ACC112 (cell line): ENCODE measurements at regions not wholly inside any gene's neighbourhood (a gene's known extent, or its start where the extent isn't known, plus 50 kb on each side); places are given as distances from the start of the nearest gene placed in this dataset.

ENCODE experiments used
- H2AFZ ChIP-seq: fragments of 200-600 bp; sonication (generic); one replicate; pipeline ENCODE4 v1.6.0; 2017; ENCODE audit warnings: antibody characterized with exemption, low read length; ENCODE audit not compliant: unreplicated experiment
- H3K27ac ChIP-seq: fragments of 200-600 bp; sonication (generic); 2 replicates; pipeline ENCODE4 v1.5.1; 2014; ENCODE audit warnings: low read depth, mild to moderate bottlenecking, antibody characterized with exemption, low read length, moderate library complexity
- H3K27me3 ChIP-seq: fragments of 200-600 bp; sonication (generic); 2 replicates; pipeline ENCODE4 v1.6.1; 2014; ENCODE audit warnings: mild to moderate bottlenecking, antibody characterized with exemption, low read length, moderate library complexity, mixed read lengths; ENCODE audit not compliant: insufficient read depth
- H3K36me3 ChIP-seq: fragments of 200-600 bp; sonication (generic); 2 replicates; pipeline ENCODE4 v1.6.1; 2016; ENCODE audit warnings: mild to moderate bottlenecking, antibody characterized with exemption, low read length, moderate library complexity, mixed read lengths; ENCODE audit not compliant: insufficient read depth
- H3K4me1 ChIP-seq: fragments of 200-600 bp; sonication (generic); one replicate; pipeline ENCODE4 v1.6.1; 2016; ENCODE audit warnings: low read length, mixed read lengths; ENCODE audit not compliant: insufficient read depth, unreplicated experiment, control insufficient read depth
- H3K4me3 ChIP-seq: fragments of 200-600 bp; sonication (generic); 2 replicates; pipeline ENCODE4 v1.5.1; 2014; ENCODE audit warnings: mild to moderate bottlenecking, low read depth, low read length
- H3K79me2 ChIP-seq: fragments of 200-600 bp; sonication (generic); one replicate; pipeline ENCODE4 v1.6.0; 2016; ENCODE audit warnings: low read length; ENCODE audit not compliant: control insufficient read depth, unreplicated experiment, insufficient read depth

DNA sequence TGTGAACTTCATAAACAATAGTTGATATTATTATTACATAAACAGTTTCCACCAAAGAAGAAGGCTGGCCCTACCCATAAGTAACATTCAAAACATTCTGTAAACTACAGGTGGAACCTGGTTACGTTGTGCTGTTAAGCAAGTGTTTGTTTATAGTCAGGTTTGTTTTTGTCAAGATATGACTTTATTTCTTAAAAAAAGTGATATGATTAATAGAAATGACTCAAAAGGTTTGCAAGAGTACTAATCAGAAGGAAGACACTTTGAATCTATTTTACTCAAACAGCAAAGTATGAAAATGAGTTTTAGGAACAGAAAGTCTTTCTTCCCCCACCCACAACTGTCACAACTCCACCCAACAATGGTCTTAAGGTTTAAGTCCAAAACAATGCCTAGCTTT, 220.8 kb downstream of the PLK2 start:
- peaks cover 29% of the 10 kb centered on the region for H3K4me1 ChIP-seq
- no peaks in the 10 kb centered on the region for H3K36me3 ChIP-seq
- no peak overlapping the region for H3K27ac ChIP-seq

DNA sequence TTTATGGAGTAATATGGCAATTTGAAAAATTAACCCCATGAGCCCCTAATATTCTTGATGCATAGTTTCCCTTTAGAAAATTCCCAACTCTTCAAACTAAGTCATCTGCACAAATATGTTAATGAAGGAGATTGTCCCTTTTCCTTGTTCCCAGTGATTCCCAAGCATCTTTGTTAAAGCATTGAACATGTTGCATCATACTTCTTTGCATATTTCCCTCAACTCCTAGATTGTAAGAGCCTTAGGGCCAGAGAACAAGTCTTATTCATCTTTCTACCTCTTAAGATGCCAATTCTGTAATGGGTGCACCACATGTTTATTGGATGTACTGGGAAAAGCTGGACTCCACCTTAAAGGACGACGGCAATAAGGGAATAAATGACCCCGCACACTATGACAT, 223.4 kb downstream of the PLK2 start:
- no peaks in the 10 kb centered on the region for H3K36me3 ChIP-seq
- H3K4me1 ChIP-seq, result peaks cover 25% of the 10 kb centered on the region
- H3K4me3 ChIP-seq, result no peak overlapping the region
- no peaks in the 10 kb centered on the region for H3K79me2 ChIP-seq
- H2AFZ ChIP-seq, result no peak overlapping the region
- H3K27me3 ChIP-seq, result no peaks in the 10 kb centered on the region
- no peak overlapping the region for H3K27ac ChIP-seq

More for the DNA sequence above, 220.8 kb downstream of the PLK2 start:
- Histone ChIP-seq H3K79me2 (no peaks in the 10 kb centered on the region), H2AFZ (no peak overlapping the region), H3K27me3 (no peaks in the 10 kb centered on the region), H3K4me3 (no peak overlapping the region)

- H3K36me3 ChIP-seq, result no peaks in the 10 kb centered on the region
- H2AFZ ChIP-seq, result peak overlapping the region; percentile 33
- H3K4me3 ChIP-seq, result no peak overlapping the region
- H3K27ac ChIP-seq, result no peak overlapping the region
- H3K27me3 ChIP-seq, result no peaks in the 10 kb centered on the region
- H3K79me2 ChIP-seq, result no peaks in the 10 kb centered on the region
- peaks cover 14% of the 10 kb centered on the region for H3K4me1 ChIP-seq
Observed at GRCh38 chr5:58235299-58235698, 224.6 kb downstream of the PLK2 start.

GRCh38 chr5:58232130-58232529, 227.8 kb downstream of the PLK2 start:
- Histone ChIP-seq H3K4me1 (peaks cover 7% of the 10 kb centered on the region), H3K36me3 (no peaks in the 10 kb centered on the region), H3K4me3 (no peak overlapping the region), H3K27me3 (no peaks in the 10 kb centered on the region), H3K79me2 (no peaks in the 10 kb centered on the region), H2AFZ (no peak overlapping the region), H3K27ac (no peak overlapping the region)

DNA sequence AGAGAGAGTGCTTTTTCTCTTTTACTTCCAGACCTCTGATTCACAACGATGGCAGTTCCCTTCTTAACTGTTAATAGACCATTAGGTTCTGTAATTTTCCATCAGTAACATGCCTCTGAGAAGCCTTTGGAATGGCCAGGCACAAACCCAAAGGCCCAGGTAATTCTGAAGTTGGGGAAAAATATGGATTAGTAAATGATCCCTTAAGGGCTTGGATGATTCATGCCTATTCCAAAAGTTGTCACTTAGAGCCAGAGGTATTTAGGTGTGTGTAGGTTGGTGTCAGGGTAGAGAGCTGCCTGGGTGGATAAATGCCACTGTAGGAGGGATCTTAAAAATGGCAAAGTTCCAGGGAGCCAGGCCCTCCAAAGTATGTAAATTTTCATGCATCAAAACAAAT, 228.8 kb downstream of the PLK2 start:
- Histone ChIP-seq H3K27ac (no peak overlapping the region), H3K79me2 (no peaks in the 10 kb centered on the region), H3K36me3 (no peaks in the 10 kb centered on the region), H3K4me1 (peaks cover 7% of the 10 kb centered on the region), H3K4me3 (no peak overlapping the region), H3K27me3 (no peaks in the 10 kb centered on the region), H2AFZ (no peak overlapping the region)

GRCh38 chr5:58228896-58229295, 231.0 kb downstream of the PLK2 start:
- H3K36me3 ChIP-seq, result no peaks in the 10 kb centered on the region
- no peaks in the 10 kb centered on the region for H3K4me1 ChIP-seq
- no peak overlapping the region for H3K27ac ChIP-seq
- no peak overlapping the region for H3K4me3 ChIP-seq
- no peaks in the 10 kb centered on the region for H3K27me3 ChIP-seq
- no peaks in the 10 kb centered on the region for H3K79me2 ChIP-seq
- no peak overlapping the region for H2AFZ ChIP-seq

DNA sequence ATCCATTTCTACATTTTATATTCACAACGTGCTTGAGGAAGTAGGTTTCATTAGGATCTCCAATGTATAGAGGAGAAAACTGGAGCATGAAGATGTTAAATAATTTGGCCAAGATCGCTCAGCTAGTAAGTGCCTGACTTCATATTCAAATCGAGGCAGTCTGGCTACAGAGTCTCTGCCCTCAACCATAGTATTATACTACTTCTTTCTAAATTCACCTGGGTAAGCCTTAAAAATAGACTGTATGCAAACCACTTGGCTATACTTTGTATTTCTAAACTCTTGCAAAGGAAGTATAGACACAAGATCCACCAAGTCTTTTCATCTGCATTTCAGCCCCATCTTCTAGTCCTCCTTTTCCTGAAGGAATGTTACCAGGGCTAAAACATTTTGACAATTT, 232.0 kb downstream of the PLK2 start:
- Histone ChIP-seq H2AFZ (no peak overlapping the region), H3K27me3 (no peaks in the 10 kb centered on the region), H3K36me3 (no peaks in the 10 kb centered on the region), H3K27ac (no peak overlapping the region), H3K4me1 (no peaks in the 10 kb centered on the region), H3K4me3 (no peak overlapping the region), H3K79me2 (no peaks in the 10 kb centered on the region)

DNA sequence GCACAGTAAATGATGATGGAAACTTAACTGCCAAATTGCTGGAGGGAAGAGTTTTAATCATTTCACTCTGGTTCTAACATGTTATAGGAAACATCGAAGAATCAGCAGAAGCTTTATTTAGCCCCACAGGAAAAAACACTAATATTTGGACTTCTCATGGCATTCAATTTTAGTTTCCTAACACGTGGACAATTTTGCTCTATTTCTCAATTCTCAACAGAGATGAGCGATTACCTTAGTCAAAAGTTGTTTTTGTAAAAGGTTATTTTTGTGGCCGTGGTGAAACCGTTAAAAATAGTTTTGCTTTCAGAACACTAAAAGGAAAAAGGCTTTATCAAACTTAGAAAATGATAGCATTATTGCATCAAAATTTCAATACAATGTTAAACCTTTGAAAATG, 235.2 kb downstream of the PLK2 start:
- H3K27ac ChIP-seq, result no peak overlapping the region
- H3K4me1 ChIP-seq, result no peaks in the 10 kb centered on the region
- H2AFZ ChIP-seq, result peak overlapping the region; percentile 41
- H3K36me3 ChIP-seq, result no peaks in the 10 kb centered on the region
- no peaks in the 10 kb centered on the region for H3K79me2 ChIP-seq
- H3K4me3 ChIP-seq, result peak overlapping the region; percentile 47
- H3K27me3 ChIP-seq, result no peaks in the 10 kb centered on the region

GRCh38 chr5:58224221-58224620, 235.7 kb downstream of the PLK2 start:
- Histone ChIP-seq H3K27me3 (no peaks in the 10 kb centered on the region), H3K79me2 (no peaks in the 10 kb centered on the region), H2AFZ (peak overlapping the region; percentile 41), H3K4me1 (no peaks in the 10 kb centered on the region), H3K27ac (no peak overlapping the region), H3K36me3 (no peaks in the 10 kb centered on the region), H3K4me3 (no peak overlapping the region)

GRCh38 chr5:58215364-58215763, 244.5 kb downstream of the PLK2 start:
- H3K79me2 ChIP-seq, result no peaks in the 10 kb centered on the region
- H2AFZ ChIP-seq, result no peak overlapping the region
- no peak overlapping the region for H3K4me3 ChIP-seq
- H3K27ac ChIP-seq, result no peak overlapping the region
- H3K4me1 ChIP-seq, result no peaks in the 10 kb centered on the region
- H3K36me3 ChIP-seq, result no peaks in the 10 kb centered on the region
- no peaks in the 10 kb centered on the region for H3K27me3 ChIP-seq

DNA sequence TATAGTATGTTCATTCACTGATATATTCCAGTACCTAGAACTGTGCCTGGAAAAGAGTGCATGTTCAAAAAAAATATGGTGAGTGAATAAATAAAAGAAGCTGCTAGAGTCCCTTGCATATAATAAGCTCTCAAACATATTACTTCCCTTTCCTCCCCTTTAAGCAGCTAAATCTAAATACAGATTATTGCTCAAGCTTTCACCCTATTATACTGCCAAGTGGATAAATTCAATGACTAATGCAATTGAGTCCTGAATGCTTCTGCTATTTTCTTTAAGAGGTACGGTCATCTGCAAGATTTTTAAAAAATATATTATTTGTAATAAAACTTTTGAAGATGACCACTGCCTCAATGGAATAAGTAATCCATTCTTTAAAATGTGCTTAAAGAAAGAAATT, 248.4 kb downstream of the PLK2 start:
- no peak overlapping the region for H2AFZ ChIP-seq
- no peak overlapping the region for H3K4me3 ChIP-seq
- no peak overlapping the region for H3K27ac ChIP-seq

More for the DNA sequence above, 248.4 kb downstream of the PLK2 start:
- no peaks in the 10 kb centered on the region for H3K36me3 ChIP-seq
- no peaks in the 10 kb centered on the region for H3K4me1 ChIP-seq
- H3K79me2 ChIP-seq, result no peaks in the 10 kb centered on the region
- H3K27me3 ChIP-seq, result no peaks in the 10 kb centered on the region
